ENCODE measurements at regions not wholly inside any gene's neighbourhood (a gene's known extent, or its start where the extent isn't known, plus 50 kb on each side); places are given as distances from the start of the nearest gene placed in this dataset.

- no peak for TF ChIP-seq CTCF (IDR thresholded peaks at IDR 0.05; ENCODE audit: control extremely low read depth in 1 of 3, insufficient read depth in 1 of 3, low read depth in 1 of 3, low read length in 3 of 3)
- no peak for TF ChIP-seq CBX5 (IDR thresholded peaks at IDR 0.05; ENCODE audit: low read depth, low read length)
- TF ChIP-seq EZH2 (IDR thresholded peaks at IDR 0.05; ENCODE audit: low read depth, low read length, severe bottlenecking): no peak
- TF ChIP-seq TBP (IDR thresholded peaks at IDR 0.05; ENCODE audit: low read depth, low read length): no peak
- no peak for TF ChIP-seq TAF1 (IDR thresholded peaks at IDR 0.05; ENCODE audit: low read depth, low read length)
- TF ChIP-seq EP300 (IDR thresholded peaks at IDR 0.05; ENCODE audit: borderline replicate concordance in 1 of 2, low read depth in 2 of 2, low read length in 2 of 2): no peak
- TF ChIP-seq FOSL1 (IDR thresholded peaks at IDR 0.05; ENCODE audit: insufficient read depth, low read depth, low read length): no peak
- TF ChIP-seq SIN3A (conservative IDR thresholded peaks at IDR 0.05 in 1 of 2, IDR thresholded peaks at IDR 0.05 in 1 of 2; ENCODE audit: low read depth in 1 of 2, low read length in 2 of 2): no peak
- no peak for TF ChIP-seq BRCA1 (IDR thresholded peaks at IDR 0.05; ENCODE audit: low read depth, low read length)
- TF ChIP-seq MAFK (IDR thresholded peaks at IDR 0.05; ENCODE audit: low read depth, low read length): no peak
These were observed 368.4 kb upstream of the TMEM132C start for GRCh38 chr12:127898616-127899015.
